ENCODE measurements at regions not wholly inside any gene's neighbourhood (a gene's known extent, or its start where the extent isn't known, plus 50 kb on each side); places are given as distances from the start of the nearest gene placed in this dataset.

DNA sequence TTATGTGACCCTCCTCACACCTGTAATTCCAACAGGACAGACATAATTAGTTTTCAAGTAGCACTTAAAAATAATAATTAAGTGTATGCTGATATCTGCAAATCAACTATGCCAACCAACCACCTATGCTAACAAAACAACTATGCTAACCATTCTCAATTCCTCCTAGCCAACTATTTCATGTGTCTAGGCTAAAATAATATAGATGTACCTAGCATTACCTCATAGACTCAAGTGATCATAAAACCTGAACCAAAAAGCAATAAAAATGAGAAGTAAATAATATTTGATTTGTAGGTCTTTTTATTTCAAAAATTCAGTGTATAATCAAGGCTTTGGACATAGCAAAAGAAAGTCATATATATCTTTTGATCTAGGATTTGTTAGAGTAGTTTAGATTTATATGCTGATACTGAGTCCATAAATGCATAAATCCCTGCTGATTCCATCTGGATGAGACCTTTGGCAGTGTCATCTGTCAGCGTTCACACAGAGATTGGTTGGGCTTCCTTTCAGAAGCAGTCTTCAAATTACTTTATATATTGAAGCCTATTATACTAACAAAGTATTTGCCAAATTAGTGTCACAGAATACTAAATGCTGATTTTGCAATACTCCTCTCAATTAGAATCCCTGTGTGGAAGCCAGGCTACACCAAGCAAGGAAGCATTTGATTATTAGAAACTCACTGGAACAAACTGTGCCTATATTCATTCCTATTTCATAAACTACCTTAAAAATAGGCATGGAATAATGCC lies 101.4 kb upstream of the PPM1H start:
- H3K4me3 ChIP-seq (ENCODE audit: low read length) = no peak overlapping the region
- H3K4me2 ChIP-seq (ENCODE audit: low read length) = no peak overlapping the region
- H3K4me1 ChIP-seq (ENCODE audit: control insufficient read depth, low read length) = no peaks in the 10 kb centered on the region
- H3K27me3 ChIP-seq (ENCODE audit: control insufficient read depth, low read length) = no peaks in the 10 kb centered on the region
- no peaks in the 10 kb centered on the region for H3K79me2 ChIP-seq (ENCODE audit: control insufficient read depth, low read length)
- H3K36me3 ChIP-seq (ENCODE audit: control insufficient read depth, low read length) = no peaks in the 10 kb centered on the region
- no peaks in the 10 kb centered on the region for H4K20me1 ChIP-seq (ENCODE audit: control insufficient read depth, insufficient read depth, low read depth, low read length)
- no peaks in the 10 kb centered on the region for H3F3A ChIP-seq (ENCODE audit: control insufficient read depth, insufficient read depth)
- no peaks in the 10 kb centered on the region for H3K9me2 ChIP-seq (replicated peaks; ENCODE audit: control insufficient read depth, low read length)
- no peak for TF ChIP-seq EZH2phosphoT487 (IDR thresholded peaks at IDR 0.05; ENCODE audit: borderline replicate concordance, low read length)
- TF ChIP-seq, protein P1, sequence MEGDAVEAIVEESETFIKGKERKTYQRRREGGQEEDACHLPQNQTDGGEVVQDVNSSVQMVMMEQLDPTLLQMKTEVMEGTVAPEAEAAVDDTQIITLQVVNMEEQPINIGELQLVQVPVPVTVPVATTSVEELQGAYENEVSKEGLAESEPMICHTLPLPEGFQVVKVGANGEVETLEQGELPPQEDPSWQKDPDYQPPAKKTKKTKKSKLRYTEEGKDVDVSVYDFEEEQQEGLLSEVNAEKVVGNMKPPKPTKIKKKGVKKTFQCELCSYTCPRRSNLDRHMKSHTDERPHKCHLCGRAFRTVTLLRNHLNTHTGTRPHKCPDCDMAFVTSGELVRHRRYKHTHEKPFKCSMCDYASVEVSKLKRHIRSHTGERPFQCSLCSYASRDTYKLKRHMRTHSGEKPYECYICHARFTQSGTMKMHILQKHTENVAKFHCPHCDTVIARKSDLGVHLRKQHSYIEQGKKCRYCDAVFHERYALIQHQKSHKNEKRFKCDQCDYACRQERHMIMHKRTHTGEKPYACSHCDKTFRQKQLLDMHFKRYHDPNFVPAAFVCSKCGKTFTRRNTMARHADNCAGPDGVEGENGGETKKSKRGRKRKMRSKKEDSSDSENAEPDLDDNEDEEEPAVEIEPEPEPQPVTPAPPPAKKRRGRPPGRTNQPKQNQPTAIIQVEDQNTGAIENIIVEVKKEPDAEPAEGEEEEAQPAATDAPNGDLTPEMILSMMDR (IDR thresholded peaks at IDR 0.05; ENCODE audit: low read depth, low read length, poor library complexity, severe bottlenecking) = no peak
- H3K27ac ChIP-seq (ENCODE audit: low read depth, low read length) = no peak overlapping the region
- H3K9me3 ChIP-seq (ENCODE audit: control insufficient read depth, insufficient read depth, low read length) = no peaks in the 10 kb centered on the region

DNA sequence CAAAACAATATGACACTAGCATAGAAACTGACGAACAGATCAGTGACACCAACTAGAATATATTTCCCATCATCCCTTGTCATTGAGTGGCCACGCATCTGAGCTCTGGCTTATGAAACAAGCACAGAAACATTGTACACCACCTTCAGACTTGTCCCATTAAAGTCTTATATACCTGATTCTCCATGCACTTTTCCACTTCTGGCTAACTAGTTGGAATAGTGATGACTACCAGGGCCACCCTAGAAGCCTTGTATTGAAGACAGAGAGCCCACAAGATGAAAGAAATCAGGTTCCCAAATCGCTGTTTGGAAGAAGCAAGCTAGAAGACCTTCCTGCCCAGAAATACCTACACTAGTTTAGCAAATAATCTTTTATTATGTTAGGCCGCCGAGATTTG lies 99.7 kb upstream of the PPM1H start:
- Histone ChIP-seq H3K9me3 (ENCODE audit: control insufficient read depth, insufficient read depth, low read length) (no peaks in the 10 kb centered on the region), H3K9me2 (replicated peaks; ENCODE audit: control insufficient read depth, low read length) (no peaks in the 10 kb centered on the region), H3K4me1 (ENCODE audit: control insufficient read depth, low read length) (no peaks in the 10 kb centered on the region), H3F3A (ENCODE audit: control insufficient read depth, insufficient read depth) (no peaks in the 10 kb centered on the region), H3K79me2 (ENCODE audit: control insufficient read depth, low read length) (no peaks in the 10 kb centered on the region), H3K4me3 (ENCODE audit: low read length) (no peak overlapping the region), H3K4me2 (ENCODE audit: low read length) (no peak overlapping the region), H3K36me3 (ENCODE audit: control insufficient read depth, low read length) (no peaks in the 10 kb centered on the region), H4K20me1 (ENCODE audit: control insufficient read depth, insufficient read depth, low read depth, low read length) (no peaks in the 10 kb centered on the region), H3K27me3 (ENCODE audit: control insufficient read depth, low read length) (no peaks in the 10 kb centered on the region), H3K27ac (ENCODE audit: low read depth, low read length) (no peak overlapping the region)
- TF ChIP-seq EZH2phosphoT487 (IDR thresholded peaks at IDR 0.05; ENCODE audit: borderline replicate concordance, low read length) = no peak
- TF ChIP-seq, protein P1 (IDR thresholded peaks at IDR 0.05; ENCODE audit: low read depth, low read length, poor library complexity, severe bottlenecking) = no peak

DNA sequence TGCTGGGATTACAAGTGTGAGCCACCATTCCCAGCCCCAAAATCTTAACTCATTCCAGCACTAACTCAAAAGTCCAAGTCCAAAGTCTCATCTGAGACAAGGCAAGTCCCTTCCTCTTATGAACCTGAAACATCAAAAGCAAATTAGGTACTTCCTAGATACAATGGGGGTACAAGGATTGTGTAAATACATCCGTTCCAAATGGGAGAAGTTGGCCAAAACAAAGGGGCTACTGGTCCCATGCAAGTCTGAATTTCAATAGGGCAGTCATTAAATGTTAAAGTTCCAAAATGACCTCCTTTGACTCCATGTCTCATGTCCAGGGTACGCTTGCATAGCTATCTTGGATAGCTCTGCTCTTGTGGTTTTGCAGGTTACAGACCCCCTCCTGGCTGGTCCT lies 94.7 kb upstream of the PPM1H start:
- TF ChIP-seq, protein P1 (IDR thresholded peaks at IDR 0.05; ENCODE audit: low read depth, low read length, poor library complexity, severe bottlenecking) = no peak
- no peak for TF ChIP-seq EZH2phosphoT487 (IDR thresholded peaks at IDR 0.05; ENCODE audit: borderline replicate concordance, low read length)
- no peaks in the 10 kb centered on the region for H3K36me3 ChIP-seq (ENCODE audit: control insufficient read depth, low read length)
- no peak overlapping the region for H3K4me3 ChIP-seq (ENCODE audit: low read length)
- no peaks in the 10 kb centered on the region for H3K9me3 ChIP-seq (ENCODE audit: control insufficient read depth, insufficient read depth, low read length)
- no peaks in the 10 kb centered on the region for H3K9me2 ChIP-seq (replicated peaks; ENCODE audit: control insufficient read depth, low read length)
- H3K79me2 ChIP-seq (ENCODE audit: control insufficient read depth, low read length) = no peaks in the 10 kb centered on the region
- H3K4me1 ChIP-seq (ENCODE audit: control insufficient read depth, low read length) = no peaks in the 10 kb centered on the region
- no peak overlapping the region for H3K4me2 ChIP-seq (ENCODE audit: low read length)
- H3K27me3 ChIP-seq (ENCODE audit: control insufficient read depth, low read length) = no peaks in the 10 kb centered on the region
- H4K20me1 ChIP-seq (ENCODE audit: control insufficient read depth, insufficient read depth, low read depth, low read length) = no peaks in the 10 kb centered on the region
- no peaks in the 10 kb centered on the region for H3F3A ChIP-seq (ENCODE audit: control insufficient read depth, insufficient read depth)
- no peak overlapping the region for H3K27ac ChIP-seq (ENCODE audit: low read depth, low read length)

Data from DOHH2 (cell line).